H1 (cell line): ENCODE measurements at regions not wholly inside any gene's neighbourhood (a gene's known extent, or its start where the extent isn't known, plus 50 kb on each side); places are given as distances from the start of the nearest gene placed in this dataset.

Experiments
- CTCF ChIA-PET: fragments of 300-600 bp; sonication (Branson Sonifier 250); formaldehyde crosslinking; loops from one replicate; lab custom pipeline; 2021; ENCODE audit not compliant: partially characterized antibody; lab: Charles Lee
- POLR2A ChIA-PET: fragments of 300-600 bp; sonication (Branson Sonifier 250); formaldehyde crosslinking; loops from one replicate; lab custom pipeline; 2021; ENCODE audit warnings: inconsistent platforms; ENCODE audit not compliant: partially characterized antibody; lab: Charles Lee
- DNase-seq, 2 experiments: peaks; one replicate each; pipeline versions ENCODE4 v3.0.0 to v3.0.0-alpha.2; 2010 to 2022; ENCODE audit warnings: low spot score in 2 of 2, low read depth in 1 of 2, mixed read lengths in 1 of 2
- FAIRE-seq: peaks from 2 replicates; lab custom pipeline; 2011; peaks lifted over from hg19 to GRCh38; lab: Jason Lieb, UNC
- H2AFZ ChIP-seq: 2 replicates; pipeline ENCODE4 v1.8.1; 2012; ENCODE audit warnings: low read length, inconsistent platforms
- H2AK5ac ChIP-seq: 2 replicates; pipeline ENCODE4 v1.6.1; 2013; ENCODE audit warnings: low read depth, low read length
- H2BK120ac ChIP-seq: replicated peaks from 2 replicates; pipeline ENCODE3; 2013; ENCODE audit warnings: low read depth, low read length, inconsistent platforms
- H2BK12ac ChIP-seq: 2 replicates; pipeline ENCODE4 v1.6.1; 2013; ENCODE audit warnings: low read depth, low read length
- H2BK15ac ChIP-seq: 2 replicates; pipeline ENCODE4 v1.6.1; 2013; ENCODE audit warnings: low read length
- H2BK20ac ChIP-seq: 2 replicates; pipeline ENCODE4 v1.6.1; 2013; ENCODE audit warnings: low read length
- H2BK5ac ChIP-seq: 2 replicates; pipeline ENCODE4 v1.6.1; 2013; ENCODE audit warnings: low read depth, low read length
- H3K14ac ChIP-seq: 2 replicates; pipeline ENCODE4 v1.6.1; 2013; ENCODE audit warnings: inconsistent platforms; ENCODE audit not compliant: insufficient read length
- H3K18ac ChIP-seq: 2 replicates; pipeline ENCODE4 v1.6.1; 2013; ENCODE audit warnings: low read length; ENCODE audit errors: extremely low read depth
- H3K23ac ChIP-seq: 2 replicates; pipeline ENCODE4 v1.6.1; 2013; ENCODE audit warnings: inconsistent platforms; ENCODE audit not compliant: insufficient read length
- H3K23me2 ChIP-seq: 2 replicates; pipeline ENCODE4 v1.6.1; 2013; ENCODE audit warnings: low read depth, low read length
- H3K27ac ChIP-seq: 2 replicates; pipeline ENCODE4 v1.6.1; 2011; ENCODE audit warnings: low read depth, low read length, inconsistent platforms
- H3K27me3 ChIP-seq, 4 experiments: replicated peaks in 1 of 4; 1 replicate in 1 of 4; 2 replicates in 3 of 4; pipeline versions ENCODE4 v1.6.1 to v1.8.1; 2011 to 2013; ENCODE audit warnings: low read length in 3 of 4, mild to moderate bottlenecking in 3 of 4, inconsistent platforms in 2 of 4, mixed read lengths in 2 of 4, moderate library complexity in 1 of 4; ENCODE audit not compliant: control insufficient read depth in 3 of 4, insufficient read depth in 3 of 4; ENCODE audit errors: extremely low read depth in 1 of 4
- H3K36me3 ChIP-seq, 4 experiments: 2 replicates each; pipeline versions ENCODE4 v1.6.1 to v1.8.1; 2011 to 2013; ENCODE audit warnings: mild to moderate bottlenecking in 4 of 4, low read length in 3 of 4, moderate library complexity in 2 of 4, control low read depth in 1 of 4, inconsistent platforms in 1 of 4; ENCODE audit not compliant: insufficient read depth in 4 of 4, control insufficient read depth in 2 of 4
- H3K4ac ChIP-seq: replicated peaks from 2 replicates; pipeline ENCODE3; 2013; ENCODE audit warnings: low read length, low read depth, mixed read lengths, inconsistent platforms; ENCODE audit not compliant: insufficient read length
- H3K4me1 ChIP-seq, 4 experiments: replicated peaks in 1 of 4; 1 replicate in 1 of 4; 2 replicates in 3 of 4; pipeline versions ENCODE4 v1.6.1 to v1.8.1; 2011 to 2013; ENCODE audit warnings: low read length in 3 of 4, inconsistent platforms in 2 of 4, mixed read lengths in 1 of 4; ENCODE audit not compliant: insufficient read depth in 4 of 4, control insufficient read depth in 3 of 4
- H3K4me2 ChIP-seq, 2 experiments: 2 replicates each; pipeline versions ENCODE4 v1.6.1 to v1.8.1; 2011 to 2013; ENCODE audit warnings: low read depth in 2 of 2, low read length in 2 of 2, control low read depth in 1 of 2, inconsistent platforms in 1 of 2, mild to moderate bottlenecking in 1 of 2; ENCODE audit not compliant: insufficient read depth in 1 of 2
- H3K4me3 ChIP-seq, 4 experiments: fragments of 200-600, 300-600 bp in 1 of 4; sonication (generic), shearing (Covaris generic), sonication (Bioruptor Twin) in 1 of 4; 2 replicates each; pipeline versions ENCODE4 v1.5.1 to v1.8.1; 2011 to 2016; ENCODE audit warnings: low read length in 4 of 4, low read depth in 3 of 4, control low read depth in 2 of 4, inconsistent platforms in 2 of 4, mild to moderate bottlenecking in 2 of 4, mixed read lengths in 1 of 4, moderate library complexity in 1 of 4; ENCODE audit not compliant: insufficient read depth in 2 of 4; ENCODE audit errors: extremely low read depth in 1 of 4
- H3K56ac ChIP-seq: replicated peaks from 2 replicates; pipeline ENCODE3; 2013; ENCODE audit warnings: low read depth, mild to moderate bottlenecking, mixed read lengths, low read length, inconsistent platforms; ENCODE audit not compliant: insufficient read length
- H3K79me1 ChIP-seq: 2 replicates; pipeline ENCODE4 v1.6.1; 2013; ENCODE audit warnings: low read depth, low read length, control low read depth
- H3K79me2 ChIP-seq, 2 experiments: 2 replicates each; pipeline versions ENCODE4 v1.6.1 to v1.8.1; 2012 to 2013; ENCODE audit warnings: low read length in 2 of 2, mild to moderate bottlenecking in 2 of 2, inconsistent platforms in 1 of 2; ENCODE audit not compliant: insufficient read depth in 2 of 2, control insufficient read depth in 1 of 2
- H3K9ac ChIP-seq, 4 experiments: replicated peaks in 1 of 4; 1 replicate in 1 of 4; 2 replicates in 3 of 4; pipeline versions ENCODE4 v1.6.1 to v1.8.1; 2011 to 2013; ENCODE audit warnings: low read depth in 3 of 4, low read length in 3 of 4, control low read depth in 2 of 4, mild to moderate bottlenecking in 2 of 4, moderate library complexity in 2 of 4, inconsistent platforms in 1 of 4; ENCODE audit errors: extremely low read depth in 1 of 4
- H3K9me3 ChIP-seq, 2 experiments: 2 replicates each; pipeline versions ENCODE4 v1.6.1 to v1.8.1; 2012 to 2013; ENCODE audit warnings: mild to moderate bottlenecking in 2 of 2, moderate library complexity in 2 of 2, control low read depth in 1 of 2, inconsistent platforms in 1 of 2, low read depth in 1 of 2, low read length in 1 of 2, mixed read lengths in 1 of 2; ENCODE audit not compliant: insufficient read depth in 2 of 2
- H4K20me1 ChIP-seq, 2 experiments: replicated peaks in 1 of 2; 2 replicates each; pipeline versions ENCODE3 to v1.8.1; 2011 to 2013; ENCODE audit warnings: inconsistent platforms in 2 of 2, low read length in 2 of 2, mild to moderate bottlenecking in 1 of 2; ENCODE audit not compliant: insufficient read depth in 2 of 2, control insufficient read depth in 1 of 2
- H4K5ac ChIP-seq: 2 replicates; pipeline ENCODE4 v1.6.1; 2013; ENCODE audit warnings: low read length, low read depth, mixed read lengths, inconsistent platforms; ENCODE audit not compliant: insufficient read length
- H4K8ac ChIP-seq: 2 replicates; pipeline ENCODE4 v1.8.0; 2013; ENCODE audit warnings: mild to moderate bottlenecking, moderate library complexity, low read length, inconsistent platforms; ENCODE audit not compliant: insufficient read depth; ENCODE audit errors: extremely low read depth
- H4K91ac ChIP-seq: replicated peaks from 2 replicates; pipeline ENCODE3; 2013; ENCODE audit warnings: low read length, mixed read lengths, inconsistent platforms; ENCODE audit not compliant: insufficient read length
- ASH2L ChIP-seq: fragments of 200-600, 300-600 bp; sonication (generic); IDR thresholded peaks from one replicate; pipeline ENCODE4 v1.7.1; 2017; ENCODE audit warnings: low read length
- ATF3 ChIP-seq: IDR thresholded peaks from 2 replicates; pipeline ENCODE4 v1.6.1; 2011; ENCODE audit warnings: low read depth, mild to moderate bottlenecking, low read length; ENCODE audit not compliant: insufficient read depth
- BACH1 ChIP-seq: IDR thresholded peaks from 2 replicates; pipeline ENCODE4 v1.6.1; 2012; ENCODE audit warnings: low read length, improper control_type of control experiment
- BCL11A ChIP-seq, 2 experiments: IDR thresholded peaks; one replicate each; pipeline ENCODE4 v1.6.1; 2011; ENCODE audit warnings: low read depth in 2 of 2, low read length in 2 of 2, mild to moderate bottlenecking in 2 of 2
- CBX8 ChIP-seq: fragments of 300-800, 300-1000 bp; sonication (generic); IDR thresholded peaks from 2 replicates; pipeline ENCODE4 v1.7.1; 2016; ENCODE audit warnings: low read depth, low read length, borderline replicate concordance
- EP300 ChIP-seq, 2 experiments: IDR thresholded peaks; 1 replicate in 1 of 2; 2 replicates in 1 of 2; pipeline ENCODE4 v1.6.1; 2011 to 2012; ENCODE audit warnings: low read depth in 2 of 2, low read length in 2 of 2, mild to moderate bottlenecking in 2 of 2, borderline replicate concordance in 1 of 2, inconsistent platforms in 1 of 2, moderate library complexity in 1 of 2
- JUN ChIP-seq: IDR thresholded peaks from 2 replicates; pipeline ENCODE4 v1.6.1; 2011; ENCODE audit warnings: low read depth, mild to moderate bottlenecking, improper control_type of control experiment, low read length
- MAX ChIP-seq: IDR thresholded peaks from 2 replicates; pipeline ENCODE4 v1.6.1; 2012; ENCODE audit warnings: inconsistent platforms
- POLR2A ChIP-seq, 2 experiments: IDR thresholded peaks; 1 replicate in 1 of 2; 2 replicates in 1 of 2; pipeline ENCODE4 v1.6.1; 2011; ENCODE audit warnings: low read depth in 2 of 2, low read length in 2 of 2, mild to moderate bottlenecking in 2 of 2; ENCODE audit errors: control extremely low read depth in 1 of 2
- POU5F1 ChIP-seq: IDR thresholded peaks from 2 replicates; pipeline ENCODE4 v1.6.1; 2011; ENCODE audit warnings: low read depth, mild to moderate bottlenecking, low read length, moderate library complexity
- RBBP5 ChIP-seq: IDR thresholded peaks from 2 replicates; pipeline ENCODE4 v1.7.1; 2012; ENCODE audit warnings: low read depth, mild to moderate bottlenecking, inconsistent platforms, low read length, moderate library complexity, borderline replicate concordance
- RNF2 ChIP-seq: fragments of 200-900, 300-1000 bp; sonication (generic); IDR thresholded peaks from 2 replicates; pipeline ENCODE4 v1.7.1; 2016; ENCODE audit warnings: borderline replicate concordance, low read depth, mild to moderate bottlenecking, antibody characterized with exemption, low read length; ENCODE audit not compliant: poor library complexity, severe bottlenecking; ENCODE audit errors: missing control alignments
- RXRA ChIP-seq: IDR thresholded peaks from 2 replicates; pipeline ENCODE4 v1.6.1; 2011; ENCODE audit warnings: low read depth, mild to moderate bottlenecking, low read length, moderate library complexity; ENCODE audit not compliant: insufficient read depth
- SIRT6 ChIP-seq: IDR thresholded peaks from one replicate; pipeline ENCODE4 v1.7.1; 2012; ENCODE audit warnings: low read length, inconsistent platforms
- SRF ChIP-seq: IDR thresholded peaks from 2 replicates; pipeline ENCODE4 v1.6.1; 2011; ENCODE audit warnings: mild to moderate bottlenecking, low read depth, low read length, moderate library complexity

- Histone ChIP-seq H3K23me2 (no peaks in the 10 kb centered on the region), H4K91ac (peak overlapping the region; percentile 65), H3K36me3 (no peaks in the 10 kb centered on the region), H3K4me2 (no peak overlapping the region), H4K8ac (no peak overlapping the region), H3K9ac (no peak overlapping the region), H3K4me3 (no peak overlapping the region), H3K14ac (no peak overlapping the region), H3K79me2 (no peaks in the 10 kb centered on the region), H3K4ac (no peak overlapping the region), H2BK5ac (peak overlapping the region; percentile 40; the same call in 1 of the 2 replicates), H2AK5ac (no peak overlapping the region), H3K9me3 (peaks cover 0 to 3% of the 10 kb centered on the region in 2 experiments; a peak in 1 of 4 replicates), H4K5ac (peak overlapping the region; percentile 88), H2BK12ac (no peak overlapping the region), H3K23ac (no peak overlapping the region), H2BK15ac (no peak overlapping the region), H4K20me1 (no peaks in the 10 kb centered on the region), H3K27me3 (no peaks in the 10 kb centered on the region), H3K27ac (peak overlapping the region; percentile 54; the same call in 1 of the 2 replicates), H2BK120ac (peak overlapping the region; percentile 95), H3K18ac (peak overlapping the region; percentile 85), H2BK20ac (peak overlapping the region; percentile 96), H3K4me1 (peaks cover 0 to 17% (median 5%) of the 10 kb centered on the region in 4 experiments; a peak in 4 of 7 replicates), H2AFZ (no peak overlapping the region), H3K56ac (no peak overlapping the region), H3K79me1 (no peaks in the 10 kb centered on the region)
- ChIA-PET CTCF (interaction anchor here (0.7 to 4.1 kb wide), 5 partner anchors 10 to 81 kb away, joined by 3 to 18 read pairs (median 4); no protein-coding TSS in a partner anchor), POLR2A (no interaction called here)
- FAIRE-seq (no peak), DNase-seq (no peak)
- no peak for TF ChIP-seq SIRT6
- no peak for TF ChIP-seq ATF3
- TF ChIP-seq RNF2: no peak
- TF ChIP-seq CBX8: no peak
- TF ChIP-seq BACH1: no peak
- TF ChIP-seq RBBP5: no peak
- TF ChIP-seq POU5F1: no peak
- no peak for TF ChIP-seq EP300 (IDR thresholded peaks at IDR 0.05; ENCODE audit: borderline replicate concordance in 1 of 2, low read depth in 2 of 2, low read length in 2 of 2)
- TF ChIP-seq BCL11A (IDR thresholded peaks at IDR 0.05; ENCODE audit: low read depth in 2 of 2, low read length in 2 of 2): no peak
- TF ChIP-seq MAX: no peak
- no peak for TF ChIP-seq POLR2A (IDR thresholded peaks at IDR 0.05; ENCODE audit: control extremely low read depth in 1 of 2, low read depth in 2 of 2, low read length in 2 of 2)
- TF ChIP-seq ASH2L: no peak
- no peak for TF ChIP-seq RXRA
- TF ChIP-seq SRF: no peak
- TF ChIP-seq JUN: no peak
These were observed 90.1 kb downstream of the ZNF648 start for GRCh38 chr1:181971424-181971823.
